ENCODE measurements at regions not wholly inside any gene's neighbourhood (a gene's known extent, or its start where the extent isn't known, plus 50 kb on each side); places are given as distances from the start of the nearest gene placed in this dataset.

- Histone ChIP-seq H3K4me3 (no peak overlapping the region), H3K27ac (no peak overlapping the region), H3K36me3 (no peaks in the 10 kb centered on the region), H3K4me1 (no peaks in the 10 kb centered on the region), H3K9me3 (no peaks in the 10 kb centered on the region), H3K27me3 (no peaks in the 10 kb centered on the region)
- no peak for ATAC-seq
- intact Hi-C loops (cut with DNase I; ENCODE audit: low total_unique reads) = no loop called here
- in situ Hi-C loops (cut with MboI; ENCODE audit: low sequenced_read_pairs in 4 of 4) = no loop called here
- DNase-seq = no peak
- TF ChIP-seq CTCF (IDR thresholded peaks at IDR 0.05 in 4 of 5, conservative IDR thresholded peaks at IDR 0.05 in 1 of 5) (no peak), POLR2A (IDR thresholded peaks at IDR 0.05) (no peak)
These were observed 770.8 kb upstream of the MBL2 start for GRCh38 chr10:53543410-53543809.

GRCh38 chr10:53537508-53537907 lies 764.9 kb upstream of the MBL2 start:
- DNase-seq = no peak
- intact Hi-C loops (cut with DNase I; ENCODE audit: low total_unique reads) = no loop called here
- H3K27me3 ChIP-seq = no peaks in the 10 kb centered on the region
- H3K4me1 ChIP-seq = no peaks in the 10 kb centered on the region
- H3K4me3 ChIP-seq = no peak overlapping the region
- H3K9me3 ChIP-seq = no peaks in the 10 kb centered on the region
- no peak for TF ChIP-seq CTCF (IDR thresholded peaks at IDR 0.05 in 4 of 5, conservative IDR thresholded peaks at IDR 0.05 in 1 of 5)
- no peak for TF ChIP-seq POLR2A (IDR thresholded peaks at IDR 0.05)
- no peaks in the 10 kb centered on the region for H3K36me3 ChIP-seq
- in situ Hi-C loops (cut with MboI; ENCODE audit: low sequenced_read_pairs in 4 of 4) = no loop called here
- no peak overlapping the region for H3K27ac ChIP-seq
- no peak for ATAC-seq

- no peak for TF ChIP-seq POLR2A (IDR thresholded peaks at IDR 0.05)
- no peak for TF ChIP-seq CTCF (IDR thresholded peaks at IDR 0.05 in 4 of 5, conservative IDR thresholded peaks at IDR 0.05 in 1 of 5)
- H3K4me1 ChIP-seq = no peaks in the 10 kb centered on the region
- DNase-seq = no peak
- no peak overlapping the region for H3K4me3 ChIP-seq
- H3K36me3 ChIP-seq = no peaks in the 10 kb centered on the region
- no peak for ATAC-seq
- in situ Hi-C loops (cut with MboI; ENCODE audit: low sequenced_read_pairs in 4 of 4) (no loop called here), intact Hi-C loops (cut with DNase I; ENCODE audit: low total_unique reads) (no loop called here)
- no peaks in the 10 kb centered on the region for H3K9me3 ChIP-seq
- no peaks in the 10 kb centered on the region for H3K27me3 ChIP-seq
- H3K27ac ChIP-seq = no peak overlapping the region
These were observed 763.7 kb upstream of the MBL2 start for GRCh38 chr10:53536322-53536721.

GRCh38 chr10:53534428-53534827 lies 761.8 kb upstream of the MBL2 start:
- TF ChIP-seq CTCF (IDR thresholded peaks at IDR 0.05 in 4 of 5, conservative IDR thresholded peaks at IDR 0.05 in 1 of 5) (no peak), POLR2A (IDR thresholded peaks at IDR 0.05) (no peak)
- in situ Hi-C loops (cut with MboI; ENCODE audit: low sequenced_read_pairs in 4 of 4) (no loop called here), intact Hi-C loops (cut with DNase I; ENCODE audit: low total_unique reads) (no loop called here)
- ATAC-seq (no peak), DNase-seq (no peak)
- Histone ChIP-seq H3K4me1 (no peaks in the 10 kb centered on the region), H3K27me3 (no peaks in the 10 kb centered on the region), H3K36me3 (no peaks in the 10 kb centered on the region), H3K9me3 (no peaks in the 10 kb centered on the region), H3K4me3 (no peak overlapping the region), H3K27ac (no peak overlapping the region)

GRCh38 chr10:53528974-53529373 lies 756.4 kb upstream of the MBL2 start:
- Histone ChIP-seq H3K27ac (no peak overlapping the region), H3K9me3 (no peaks in the 10 kb centered on the region), H3K27me3 (no peaks in the 10 kb centered on the region), H3K4me1 (no peaks in the 10 kb centered on the region), H3K4me3 (no peak overlapping the region), H3K36me3 (no peaks in the 10 kb centered on the region)
- intact Hi-C loops (cut with DNase I; ENCODE audit: low total_unique reads) (no loop called here), in situ Hi-C loops (cut with MboI; ENCODE audit: low sequenced_read_pairs in 4 of 4) (no loop called here)
- TF ChIP-seq POLR2A (IDR thresholded peaks at IDR 0.05) (no peak), CTCF (IDR thresholded peaks at IDR 0.05 in 4 of 5, conservative IDR thresholded peaks at IDR 0.05 in 1 of 5) (no peak)
- DNase-seq (no peak), ATAC-seq (no peak)
